ENCODE measurements at regions not wholly inside any gene's neighbourhood (a gene's known extent, or its start where the extent isn't known, plus 50 kb on each side); places are given as distances from the start of the nearest gene placed in this dataset.

DNA sequence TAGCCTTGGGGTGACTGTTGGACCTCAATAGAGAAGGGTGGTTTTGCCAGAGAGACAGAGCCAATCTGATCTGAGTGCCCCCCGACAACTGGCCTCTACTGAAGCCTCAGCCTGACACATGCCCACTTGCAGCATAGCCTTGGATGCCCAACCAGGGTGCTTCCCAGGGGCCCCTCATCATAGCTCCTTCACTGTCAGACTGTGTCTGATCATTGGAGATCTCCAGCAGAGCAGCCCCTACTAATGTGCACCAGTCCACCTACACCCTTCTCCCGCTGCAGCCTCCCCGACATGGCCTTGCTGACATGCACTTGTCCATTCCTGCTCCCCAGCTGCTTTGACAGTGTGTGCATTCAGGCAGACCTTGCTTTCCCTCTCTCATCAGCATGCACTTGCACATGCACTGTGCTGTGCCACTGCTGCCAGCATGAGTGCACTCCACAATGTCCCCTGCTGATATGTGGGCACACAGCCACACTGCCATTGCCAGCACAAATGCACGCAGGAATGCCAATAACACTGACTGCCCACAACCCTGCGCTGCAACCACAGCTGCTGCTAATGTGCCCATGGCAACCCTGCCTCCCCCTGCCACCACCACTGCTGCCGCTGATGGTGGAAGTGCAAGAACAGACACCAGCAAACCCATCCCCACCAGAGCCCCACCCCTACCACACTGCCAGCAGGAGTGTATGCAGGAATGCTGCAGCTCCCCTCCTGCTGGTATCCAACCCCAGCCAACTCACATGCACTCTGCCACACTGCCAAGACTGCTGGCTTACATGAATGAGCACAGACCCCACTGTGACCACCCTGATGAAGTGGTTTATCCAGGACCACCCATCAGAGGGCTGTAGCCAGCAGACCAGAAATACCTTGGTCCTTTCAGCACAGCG lies 68.1 kb upstream of the ZMAT1 start:
- TF ChIP-seq, protein P1, sequence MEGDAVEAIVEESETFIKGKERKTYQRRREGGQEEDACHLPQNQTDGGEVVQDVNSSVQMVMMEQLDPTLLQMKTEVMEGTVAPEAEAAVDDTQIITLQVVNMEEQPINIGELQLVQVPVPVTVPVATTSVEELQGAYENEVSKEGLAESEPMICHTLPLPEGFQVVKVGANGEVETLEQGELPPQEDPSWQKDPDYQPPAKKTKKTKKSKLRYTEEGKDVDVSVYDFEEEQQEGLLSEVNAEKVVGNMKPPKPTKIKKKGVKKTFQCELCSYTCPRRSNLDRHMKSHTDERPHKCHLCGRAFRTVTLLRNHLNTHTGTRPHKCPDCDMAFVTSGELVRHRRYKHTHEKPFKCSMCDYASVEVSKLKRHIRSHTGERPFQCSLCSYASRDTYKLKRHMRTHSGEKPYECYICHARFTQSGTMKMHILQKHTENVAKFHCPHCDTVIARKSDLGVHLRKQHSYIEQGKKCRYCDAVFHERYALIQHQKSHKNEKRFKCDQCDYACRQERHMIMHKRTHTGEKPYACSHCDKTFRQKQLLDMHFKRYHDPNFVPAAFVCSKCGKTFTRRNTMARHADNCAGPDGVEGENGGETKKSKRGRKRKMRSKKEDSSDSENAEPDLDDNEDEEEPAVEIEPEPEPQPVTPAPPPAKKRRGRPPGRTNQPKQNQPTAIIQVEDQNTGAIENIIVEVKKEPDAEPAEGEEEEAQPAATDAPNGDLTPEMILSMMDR (IDR thresholded peaks at IDR 0.05; ENCODE audit: low read depth, low read length, poor library complexity, severe bottlenecking): no peak
- no peak for TF ChIP-seq EZH2phosphoT487 (IDR thresholded peaks at IDR 0.05; ENCODE audit: borderline replicate concordance, low read length)

Measured in DOHH2 (cell line).